Liver (tissue), 8 donors: ENCODE measurements at regions not wholly inside any gene's neighbourhood (a gene's known extent, or its start where the extent isn't known, plus 50 kb on each side); places are given as distances from the start of the nearest gene placed in this dataset.

Experiments used
- DNase-seq: peaks from one replicate; pipeline ENCODE4 v3.0.0-alpha.2; 2017; ENCODE audit warnings: low spot score
- H3K27ac ChIP-seq, 2 donors: one replicate each; pipeline ENCODE4 v1.7.0; 2013; ENCODE audit warnings: inconsistent platforms in 2 of 2, low read length in 2 of 2, control low read depth in 1 of 2, low read depth in 1 of 2, mild to moderate bottlenecking in 1 of 2
- H3K27me3 ChIP-seq, 4 donors: one replicate each; pipeline versions ENCODE4 v1.6.1 to v1.7.0; 2013; ENCODE audit warnings: low read length in 3 of 4, inconsistent platforms in 1 of 4, mild to moderate bottlenecking in 1 of 4, moderate library complexity in 1 of 4; ENCODE audit not compliant: control insufficient read depth in 4 of 4, insufficient read depth in 4 of 4
- H3K36me3 ChIP-seq, 4 donors: one replicate each; pipeline versions ENCODE4 v1.6.1 to v1.7.0; 2013; ENCODE audit warnings: low read length in 3 of 4, mild to moderate bottlenecking in 3 of 4, low read depth in 1 of 4, moderate library complexity in 1 of 4; ENCODE audit not compliant: control insufficient read depth in 4 of 4, insufficient read depth in 3 of 4
- H3K4me1 ChIP-seq, 4 donors: one replicate each; pipeline versions ENCODE4 v1.6.1 to v1.7.0; 2013; ENCODE audit warnings: low read length in 3 of 4, mild to moderate bottlenecking in 3 of 4, moderate library complexity in 1 of 4; ENCODE audit not compliant: control insufficient read depth in 4 of 4, insufficient read depth in 4 of 4
- H3K4me3 ChIP-seq, 3 donors: one replicate each; pipeline versions ENCODE4 v1.6.1 to v1.7.0; 2013; ENCODE audit warnings: low read length in 3 of 3, control low read depth in 1 of 3, low read depth in 1 of 3, mild to moderate bottlenecking in 1 of 3
- H3K9ac ChIP-seq, 2 donors: one replicate each; pipeline ENCODE4 v1.7.0; 2013; ENCODE audit warnings: low read length in 2 of 2, mild to moderate bottlenecking in 2 of 2, moderate library complexity in 2 of 2, control low read depth in 1 of 2, low read depth in 1 of 2
- H3K9me3 ChIP-seq, 4 donors: one replicate each; pipeline versions ENCODE4 v1.6.1 to v1.7.0; 2013; ENCODE audit warnings: low read length in 3 of 4; ENCODE audit not compliant: control insufficient read depth in 4 of 4
- EGR1 ChIP-seq, 2 donors: IDR thresholded peaks; 2 replicates each; pipeline ENCODE4 v1.6.1; 2016 to 2018; ENCODE audit warnings: antibody characterized with exemption in 2 of 2, low read depth in 2 of 2
- FOXA1 ChIP-seq: IDR thresholded peaks from 2 replicates; pipeline ENCODE4 v1.6.1; 2016; ENCODE audit warnings: antibody characterized with exemption
- FOXA2 ChIP-seq: IDR thresholded peaks from 2 replicates; pipeline ENCODE4 v1.6.1; 2016; ENCODE audit warnings: antibody characterized with exemption
- GABPA ChIP-seq, 2 donors: IDR thresholded peaks in 1 of 2; conservative IDR thresholded peaks in 1 of 2; 2 replicates each; pipeline ENCODE4 v1.6.1; 2016; ENCODE audit warnings: antibody characterized with exemption in 2 of 2, mild to moderate bottlenecking in 1 of 2, moderate library complexity in 1 of 2
- HNF4A ChIP-seq, 2 donors: conservative IDR thresholded peaks; 2 replicates each; pipeline ENCODE4 v1.6.1; 2016; ENCODE audit warnings: antibody characterized with exemption in 2 of 2, mild to moderate bottlenecking in 2 of 2
- HNF4G ChIP-seq: IDR thresholded peaks from 2 replicates; pipeline ENCODE4 v1.6.1; 2016; ENCODE audit warnings: antibody characterized with exemption
- JUND ChIP-seq, 2 donors: IDR thresholded peaks; 2 replicates each; pipeline ENCODE4 v1.6.1; 2016; ENCODE audit warnings: antibody characterized with exemption in 2 of 2
- NR2F2 ChIP-seq: IDR thresholded peaks from 2 replicates; pipeline ENCODE4 v1.6.1; 2016; ENCODE audit warnings: antibody characterized with exemption
- RAD21 ChIP-seq, 2 donors: IDR thresholded peaks; 2 replicates each; pipeline ENCODE4 v1.6.1; 2016; ENCODE audit warnings: antibody characterized with exemption in 2 of 2, mild to moderate bottlenecking in 2 of 2
- RXRA ChIP-seq, 2 donors: IDR thresholded peaks; 2 replicates each; pipeline ENCODE4 v1.6.1; 2017 to 2018; ENCODE audit warnings: antibody characterized with exemption in 2 of 2, mild to moderate bottlenecking in 1 of 2
- SP1 ChIP-seq: IDR thresholded peaks from 2 replicates; pipeline ENCODE4 v1.6.1; 2018; ENCODE audit warnings: antibody characterized with exemption, mild to moderate bottlenecking
- TAF1 ChIP-seq: conservative IDR thresholded peaks from 2 replicates; pipeline ENCODE4 v1.6.1; 2016; ENCODE audit warnings: antibody characterized with exemption, mild to moderate bottlenecking
- YY1 ChIP-seq: IDR thresholded peaks from 2 replicates; pipeline ENCODE4 v1.6.1; 2016; ENCODE audit warnings: antibody characterized with exemption, mild to moderate bottlenecking
- WGBS: extraction: QIAGEN DNeasy Blood & Tissue Kit; methylation state at CpG from one replicate; pipeline ENCODE4 v1.1.7; 2013; 5-methylcytosine and 5-hydroxymethylcytosine counted together
- TF ChIP-seq, protein P1 (sequence below): IDR thresholded peaks from 2 replicates; pipeline ENCODE4 v1.6.1; 2016; ENCODE audit warnings: antibody characterized with exemption, mild to moderate bottlenecking
- TF ChIP-seq, protein P2 (sequence below): IDR thresholded peaks from 2 replicates; pipeline ENCODE4 v1.6.1; 2016; ENCODE audit warnings: antibody characterized with exemption
- TF ChIP-seq, protein P3 (sequence below): IDR thresholded peaks from 2 replicates; pipeline ENCODE4 v1.6.1; 2016; ENCODE audit warnings: antibody characterized with exemption
- TF ChIP-seq, protein P4 (sequence below): fragments of 150-350 bp; IDR thresholded peaks from 2 replicates; pipeline ENCODE4 v1.5.1; 2017; ENCODE audit warnings: improper control_type of control experiment, low read depth, low read length; ENCODE audit not compliant: missing input control
- TF ChIP-seq, protein P5 (sequence below): IDR thresholded peaks from 2 replicates; pipeline ENCODE4 v1.6.1; 2016; ENCODE audit warnings: antibody characterized with exemption
- donor health status: healthy.
- donor health status: healthy.
- donor health status: healthy.
- donor health status: healthy.
- donor health status: healthy.

DNA sequence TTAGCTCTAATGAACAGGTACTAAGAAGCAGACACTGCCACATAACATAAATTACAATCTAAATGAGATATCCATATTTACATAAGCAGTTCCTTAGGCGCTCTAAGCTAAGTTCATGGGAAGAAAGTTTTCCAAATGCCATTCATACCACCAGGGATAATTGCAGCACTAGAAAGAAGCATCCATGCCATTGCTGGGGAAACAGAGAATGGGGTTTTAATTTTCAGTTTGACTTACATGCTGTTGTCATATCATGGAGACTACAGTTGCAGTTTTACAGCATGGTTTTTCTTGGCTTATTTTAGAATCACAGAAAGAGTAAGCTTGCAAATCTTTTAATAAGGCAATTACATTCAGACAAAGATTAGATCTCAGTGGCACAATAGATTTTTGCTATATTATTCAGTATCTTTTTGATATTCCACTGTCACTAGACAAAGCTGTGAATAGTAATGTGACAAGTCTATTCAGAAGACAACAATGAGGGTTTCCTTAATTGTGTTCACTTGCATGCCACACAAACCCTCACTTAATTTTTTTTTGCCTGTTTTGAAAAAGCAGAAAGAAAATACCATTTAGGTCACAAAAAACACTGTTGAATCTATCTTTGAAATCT, 108.4 kb upstream of the ELAVL2 start:
- TF ChIP-seq EGR1 (IDR thresholded peaks at IDR 0.05; ENCODE audit: low read depth in 2 of 2) (no peak), FOXA2 (no peak), SP1 (no peak), HNF4G (no peak), NR2F2 (no peak)
- TF ChIP-seq, protein P1, sequence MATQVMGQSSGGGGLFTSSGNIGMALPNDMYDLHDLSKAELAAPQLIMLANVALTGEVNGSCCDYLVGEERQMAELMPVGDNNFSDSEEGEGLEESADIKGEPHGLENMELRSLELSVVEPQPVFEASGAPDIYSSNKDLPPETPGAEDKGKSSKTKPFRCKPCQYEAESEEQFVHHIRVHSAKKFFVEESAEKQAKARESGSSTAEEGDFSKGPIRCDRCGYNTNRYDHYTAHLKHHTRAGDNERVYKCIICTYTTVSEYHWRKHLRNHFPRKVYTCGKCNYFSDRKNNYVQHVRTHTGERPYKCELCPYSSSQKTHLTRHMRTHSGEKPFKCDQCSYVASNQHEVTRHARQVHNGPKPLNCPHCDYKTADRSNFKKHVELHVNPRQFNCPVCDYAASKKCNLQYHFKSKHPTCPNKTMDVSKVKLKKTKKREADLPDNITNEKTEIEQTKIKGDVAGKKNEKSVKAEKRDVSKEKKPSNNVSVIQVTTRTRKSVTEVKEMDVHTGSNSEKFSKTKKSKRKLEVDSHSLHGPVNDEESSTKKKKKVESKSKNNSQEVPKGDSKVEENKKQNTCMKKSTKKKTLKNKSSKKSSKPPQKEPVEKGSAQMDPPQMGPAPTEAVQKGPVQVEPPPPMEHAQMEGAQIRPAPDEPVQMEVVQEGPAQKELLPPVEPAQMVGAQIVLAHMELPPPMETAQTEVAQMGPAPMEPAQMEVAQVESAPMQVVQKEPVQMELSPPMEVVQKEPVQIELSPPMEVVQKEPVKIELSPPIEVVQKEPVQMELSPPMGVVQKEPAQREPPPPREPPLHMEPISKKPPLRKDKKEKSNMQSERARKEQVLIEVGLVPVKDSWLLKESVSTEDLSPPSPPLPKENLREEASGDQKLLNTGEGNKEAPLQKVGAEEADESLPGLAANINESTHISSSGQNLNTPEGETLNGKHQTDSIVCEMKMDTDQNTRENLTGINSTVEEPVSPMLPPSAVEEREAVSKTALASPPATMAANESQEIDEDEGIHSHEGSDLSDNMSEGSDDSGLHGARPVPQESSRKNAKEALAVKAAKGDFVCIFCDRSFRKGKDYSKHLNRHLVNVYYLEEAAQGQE: no peak
- Histone ChIP-seq H3K36me3 (no peaks in the 10 kb centered on the region), H3K9me3 (no peaks in the 10 kb centered on the region), H3K4me3 (no peak overlapping the region), H3K4me1 (no peaks in the 10 kb centered on the region), H3K27ac (no peak overlapping the region), H3K9ac (no peak overlapping the region), H3K27me3 (no peaks in the 10 kb centered on the region)
- no peak for DNase-seq
- 38% methylated on average over 1 of the region's 1 CpG for WGBS

DNA sequence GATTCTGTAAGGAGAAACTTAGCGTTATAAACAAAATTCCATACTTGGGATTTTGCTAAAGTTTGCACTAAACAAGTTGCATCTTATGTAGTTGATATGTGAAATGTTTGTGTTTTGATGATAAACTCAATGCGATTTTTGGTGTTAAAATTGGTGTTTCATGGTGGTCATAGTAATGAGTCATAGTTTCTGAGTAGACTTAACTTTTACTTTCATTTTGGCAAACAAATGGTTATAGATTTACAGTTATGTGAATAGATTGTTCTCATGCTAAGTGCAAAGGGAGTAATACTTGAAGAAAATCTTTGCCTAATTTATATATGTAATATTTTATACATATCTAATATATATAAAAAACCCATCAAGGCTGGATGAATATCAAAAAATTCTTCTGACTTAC, 107.3 kb upstream of the ELAVL2 start:
- Histone ChIP-seq H3K27me3 (no peaks in the 10 kb centered on the region), H3K4me3 (no peak overlapping the region), H3K4me1 (no peaks in the 10 kb centered on the region), H3K36me3 (no peaks in the 10 kb centered on the region), H3K9me3 (no peaks in the 10 kb centered on the region), H3K27ac (no peak overlapping the region), H3K9ac (no peak overlapping the region)
- no peak for DNase-seq
- TF ChIP-seq TAF1 (no peak), RAD21 (IDR thresholded peaks at IDR 0.05) (no peak), JUND (IDR thresholded peaks at IDR 0.05) (no peak), YY1 (no peak), RXRA (IDR thresholded peaks at IDR 0.05) (no peak), SP1 (no peak), EGR1 (IDR thresholded peaks at IDR 0.05; ENCODE audit: low read depth in 2 of 2) (no peak), HNF4A (conservative IDR thresholded peaks at IDR 0.05) (no peak), GABPA (IDR thresholded peaks at IDR 0.05 in 1 of 2, conservative IDR thresholded peaks at IDR 0.05 in 1 of 2) (no peak), FOXA2 (no peak), NR2F2 (no peak), HNF4G (no peak), FOXA1 (no peak)
- TF ChIP-seq, protein P1: no peak
- TF ChIP-seq, protein P2, sequence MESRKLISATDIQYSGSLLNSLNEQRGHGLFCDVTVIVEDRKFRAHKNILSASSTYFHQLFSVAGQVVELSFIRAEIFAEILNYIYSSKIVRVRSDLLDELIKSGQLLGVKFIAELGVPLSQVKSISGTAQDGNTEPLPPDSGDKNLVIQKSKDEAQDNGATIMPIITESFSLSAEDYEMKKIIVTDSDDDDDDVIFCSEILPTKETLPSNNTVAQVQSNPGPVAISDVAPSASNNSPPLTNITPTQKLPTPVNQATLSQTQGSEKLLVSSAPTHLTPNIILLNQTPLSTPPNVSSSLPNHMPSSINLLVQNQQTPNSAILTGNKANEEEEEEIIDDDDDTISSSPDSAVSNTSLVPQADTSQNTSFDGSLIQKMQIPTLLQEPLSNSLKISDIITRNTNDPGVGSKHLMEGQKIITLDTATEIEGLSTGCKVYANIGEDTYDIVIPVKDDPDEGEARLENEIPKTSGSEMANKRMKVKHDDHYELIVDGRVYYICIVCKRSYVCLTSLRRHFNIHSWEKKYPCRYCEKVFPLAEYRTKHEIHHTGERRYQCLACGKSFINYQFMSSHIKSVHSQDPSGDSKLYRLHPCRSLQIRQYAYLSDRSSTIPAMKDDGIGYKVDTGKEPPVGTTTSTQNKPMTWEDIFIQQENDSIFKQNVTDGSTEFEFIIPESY: no peak
- TF ChIP-seq, protein P3, sequence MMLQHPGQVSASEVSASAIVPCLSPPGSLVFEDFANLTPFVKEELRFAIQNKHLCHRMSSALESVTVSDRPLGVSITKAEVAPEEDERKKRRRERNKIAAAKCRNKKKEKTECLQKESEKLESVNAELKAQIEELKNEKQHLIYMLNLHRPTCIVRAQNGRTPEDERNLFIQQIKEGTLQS: no peak
- TF ChIP-seq, protein P4, sequence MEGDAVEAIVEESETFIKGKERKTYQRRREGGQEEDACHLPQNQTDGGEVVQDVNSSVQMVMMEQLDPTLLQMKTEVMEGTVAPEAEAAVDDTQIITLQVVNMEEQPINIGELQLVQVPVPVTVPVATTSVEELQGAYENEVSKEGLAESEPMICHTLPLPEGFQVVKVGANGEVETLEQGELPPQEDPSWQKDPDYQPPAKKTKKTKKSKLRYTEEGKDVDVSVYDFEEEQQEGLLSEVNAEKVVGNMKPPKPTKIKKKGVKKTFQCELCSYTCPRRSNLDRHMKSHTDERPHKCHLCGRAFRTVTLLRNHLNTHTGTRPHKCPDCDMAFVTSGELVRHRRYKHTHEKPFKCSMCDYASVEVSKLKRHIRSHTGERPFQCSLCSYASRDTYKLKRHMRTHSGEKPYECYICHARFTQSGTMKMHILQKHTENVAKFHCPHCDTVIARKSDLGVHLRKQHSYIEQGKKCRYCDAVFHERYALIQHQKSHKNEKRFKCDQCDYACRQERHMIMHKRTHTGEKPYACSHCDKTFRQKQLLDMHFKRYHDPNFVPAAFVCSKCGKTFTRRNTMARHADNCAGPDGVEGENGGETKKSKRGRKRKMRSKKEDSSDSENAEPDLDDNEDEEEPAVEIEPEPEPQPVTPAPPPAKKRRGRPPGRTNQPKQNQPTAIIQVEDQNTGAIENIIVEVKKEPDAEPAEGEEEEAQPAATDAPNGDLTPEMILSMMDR: no peak
- TF ChIP-seq, protein P5, sequence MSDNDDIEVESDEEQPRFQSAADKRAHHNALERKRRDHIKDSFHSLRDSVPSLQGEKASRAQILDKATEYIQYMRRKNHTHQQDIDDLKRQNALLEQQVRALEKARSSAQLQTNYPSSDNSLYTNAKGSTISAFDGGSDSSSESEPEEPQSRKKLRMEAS: no peak
- WGBS: 78% methylated on average over 2 of the region's 2 CpGs
